Heart right ventricle (tissue), 16 donors: ENCODE measurements at regions not wholly inside any gene's neighbourhood (a gene's known extent, or its start where the extent isn't known, plus 50 kb on each side); places are given as distances from the start of the nearest gene placed in this dataset.

Experiments
- ATAC-seq, 8 donors: fragments of 200-7000 bp; cut with Tn5 transposase; one replicate each; pipeline ENCODE4 v1.9.1; 2020; ENCODE audit warnings: mild to moderate bottlenecking in 8 of 8, moderate library complexity in 8 of 8, moderate number of reproducible peaks in 1 of 8
- DNase-seq, 2 donors: peaks; one replicate each; pipeline ENCODE4 v3.0.0-alpha.2; 2020
- H3K27ac ChIP-seq, 10 donors: fragments of 200-600 bp; sonication (generic) in 2 of 10; one replicate each; pipeline versions ENCODE4 v1.5.0 to v1.8.0; 2020 to 2022; ENCODE audit warnings: mild to moderate bottlenecking in 3 of 10
- H3K27me3 ChIP-seq, 7 donors: fragments of 200-600 bp; one replicate each; pipeline ENCODE4 v1.8.0; 2021 to 2022; ENCODE audit warnings: mild to moderate bottlenecking in 2 of 7
- H3K36me3 ChIP-seq, 9 donors: fragments of 200-600 bp; sonication (generic) in 1 of 9; one replicate each; pipeline versions ENCODE4 v1.5.0 to v1.8.0; 2020 to 2022; ENCODE audit warnings: mild to moderate bottlenecking in 2 of 9
- H3K4me1 ChIP-seq, 9 donors: fragments of 200-600 bp; sonication (generic) in 1 of 9; one replicate each; pipeline versions ENCODE4 v1.5.0 to v1.8.0; 2020 to 2022; ENCODE audit warnings: mild to moderate bottlenecking in 4 of 9
- H3K4me3 ChIP-seq, 10 donors: fragments of 200-600 bp; sonication (generic) in 2 of 10; one replicate each; pipeline versions ENCODE4 v1.5.0 to v1.8.0; 2020 to 2022; ENCODE audit warnings: mild to moderate bottlenecking in 7 of 10, moderate library complexity in 2 of 10
- H3K9me3 ChIP-seq, 11 donors: fragments of 200-600 bp in 10 of 11; sonication (generic) in 2 of 11; one replicate each; pipeline versions ENCODE4 v1.5.0 to v1.8.0; 2013 to 2022; ENCODE audit warnings: mild to moderate bottlenecking in 2 of 11, control low read depth in 1 of 11, moderate library complexity in 1 of 11
- WGBS, 2 donors: extraction: QIAGEN DNeasy Blood & Tissue Kit; methylation state at CpG; one replicate each; pipeline ENCODE4 v1.1.7; 2013; ENCODE audit warnings: inconsistent platforms in 1 of 2; 5-methylcytosine and 5-hydroxymethylcytosine counted together
- intact Hi-C, 10 donors: fragments of 100-400 bp; cut with DNase I; formaldehyde crosslinking; loops; one replicate each; pipeline versions ENCODE4 v1.11.1 to v1.14.2; 2022
- TF ChIP-seq, protein P1 (sequence below), 9 donors: fragments of 200-600 bp; sonication (generic) in 2 of 9; IDR thresholded peaks; one replicate each; pipeline versions ENCODE4 v1.5.0 to v1.8.0; 2021 to 2022; ENCODE audit warnings: antibody characterized with exemption in 9 of 9, mild to moderate bottlenecking in 5 of 9, moderate library complexity in 1 of 9
- donor health status: Arrhythmogenic right ventricular cardiomyopathy.
- donor health status: ischemic (EF 13 %, LVEDD 7.1; RV severe dilation, severe dysfunction).
- donor health status: healthy with polysubstance abuse.
- donor health status: DM: no; HTN: yes; CAD: no.
- donor health status: DM: no; HTN: no; CAD: no.
- donor health status: ischemic (EF 25% LVEDD 6.9; RV normal size, moderate dysfunction).
- donor health status: ischemic (EF 25% LVEDD 5.7; RV mildly dilated, moderate dysfunction).
- donor health status: healthy.
- donor health status: DM: yes; HTN: yes; CAD: no.
- donor health status: Ischemic cardiomyopathy.
- donor health status: ischemic (EF 35%, LVEDD 5.7; RV mildly dilated, moderate dysfunction).
- donor health status: nonischemic (EF 11% LVEDD 7.7; RV severe dilation, severe dysfunction).
- donor health status: DM: yes; HTN: yes; CAD: no.
- donor health status: PGD.
- donor health status: ischemic (EF 29% LVEDD 5.4; RV normal size, mild dysfunction).
- donor health status: nonischemic (EF 23%, LVEDD 6.1; RV moderate dilation, normal function).

GRCh38 chr19:30286378-30286777, 85.8 kb upstream of the ZNF536 start:
- ATAC-seq (no peak), DNase-seq (no peak)
- intact Hi-C loops: no loop called here
- TF ChIP-seq, protein P1, sequence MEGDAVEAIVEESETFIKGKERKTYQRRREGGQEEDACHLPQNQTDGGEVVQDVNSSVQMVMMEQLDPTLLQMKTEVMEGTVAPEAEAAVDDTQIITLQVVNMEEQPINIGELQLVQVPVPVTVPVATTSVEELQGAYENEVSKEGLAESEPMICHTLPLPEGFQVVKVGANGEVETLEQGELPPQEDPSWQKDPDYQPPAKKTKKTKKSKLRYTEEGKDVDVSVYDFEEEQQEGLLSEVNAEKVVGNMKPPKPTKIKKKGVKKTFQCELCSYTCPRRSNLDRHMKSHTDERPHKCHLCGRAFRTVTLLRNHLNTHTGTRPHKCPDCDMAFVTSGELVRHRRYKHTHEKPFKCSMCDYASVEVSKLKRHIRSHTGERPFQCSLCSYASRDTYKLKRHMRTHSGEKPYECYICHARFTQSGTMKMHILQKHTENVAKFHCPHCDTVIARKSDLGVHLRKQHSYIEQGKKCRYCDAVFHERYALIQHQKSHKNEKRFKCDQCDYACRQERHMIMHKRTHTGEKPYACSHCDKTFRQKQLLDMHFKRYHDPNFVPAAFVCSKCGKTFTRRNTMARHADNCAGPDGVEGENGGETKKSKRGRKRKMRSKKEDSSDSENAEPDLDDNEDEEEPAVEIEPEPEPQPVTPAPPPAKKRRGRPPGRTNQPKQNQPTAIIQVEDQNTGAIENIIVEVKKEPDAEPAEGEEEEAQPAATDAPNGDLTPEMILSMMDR (IDR thresholded peaks at IDR 0.05): no peak
- 77 to 80% methylated on average over 3 of the region's 3 CpGs for WGBS, 2 donors
- Histone ChIP-seq H3K4me1 (no peaks in the 10 kb centered on the region), H3K9me3 (peaks cover 0 to 6% (median 0%) of the 10 kb centered on the region in 11 donors), H3K36me3 (no peaks in the 10 kb centered on the region), H3K27me3 (peaks cover 0 to 9% (median 0%) of the 10 kb centered on the region in 7 donors), H3K4me3 (no peak overlapping the region), H3K27ac (no peak overlapping the region)

- Histone ChIP-seq H3K4me1 (no peaks in the 10 kb centered on the region), H3K27ac (no peak overlapping the region), H3K27me3 (peaks cover 0 to 3% (median 0%) of the 10 kb centered on the region in 7 donors), H3K4me3 (no peak overlapping the region), H3K9me3 (peaks cover 0 to 6% (median 0%) of the 10 kb centered on the region in 11 donors), H3K36me3 (no peaks in the 10 kb centered on the region)
- intact Hi-C loops: no loop called here
- TF ChIP-seq, protein P1 (IDR thresholded peaks at IDR 0.05): no peak
- ATAC-seq (no peak), DNase-seq (no peak)
- 90 to 92% methylated on average over 2 of the region's 2 CpGs for WGBS, 2 donors
Observed at GRCh38 chr19:30287259-30287658, 84.9 kb upstream of the ZNF536 start.

DNA sequence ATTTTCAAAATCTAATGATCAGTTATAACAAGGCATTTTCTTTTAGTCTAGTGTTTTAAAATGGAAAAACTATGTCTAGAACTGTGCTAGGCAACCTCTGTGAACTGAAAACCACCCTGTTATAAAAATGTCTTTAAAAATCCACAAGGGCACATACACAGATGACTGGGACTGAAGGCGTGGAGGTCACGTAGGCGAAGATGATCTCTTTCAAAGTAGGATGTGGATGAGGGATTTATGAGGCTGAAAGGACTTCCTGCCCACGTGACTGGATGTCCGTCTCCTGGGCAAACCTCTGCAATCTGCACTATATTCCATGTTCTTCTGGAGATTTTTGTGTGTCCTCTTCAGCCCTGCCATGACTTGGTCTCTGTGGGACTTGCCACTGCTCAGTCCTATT, 84.2 kb upstream of the ZNF536 start:
- TF ChIP-seq, protein P1 (IDR thresholded peaks at IDR 0.05): no peak
- Histone ChIP-seq H3K4me1 (no peaks in the 10 kb centered on the region), H3K27ac (no peak overlapping the region), H3K36me3 (no peaks in the 10 kb centered on the region), H3K9me3 (peaks cover 0 to 6% (median 0%) of the 10 kb centered on the region in 11 donors), H3K4me3 (no peak overlapping the region), H3K27me3 (no peaks in the 10 kb centered on the region)
- ATAC-seq (no peak), DNase-seq (no peak)
- intact Hi-C loops: no loop called here
- 85 to 86% methylated on average over 5 of the region's 5 CpGs for whole genome bisulfite sequencing, 2 donors

DNA sequence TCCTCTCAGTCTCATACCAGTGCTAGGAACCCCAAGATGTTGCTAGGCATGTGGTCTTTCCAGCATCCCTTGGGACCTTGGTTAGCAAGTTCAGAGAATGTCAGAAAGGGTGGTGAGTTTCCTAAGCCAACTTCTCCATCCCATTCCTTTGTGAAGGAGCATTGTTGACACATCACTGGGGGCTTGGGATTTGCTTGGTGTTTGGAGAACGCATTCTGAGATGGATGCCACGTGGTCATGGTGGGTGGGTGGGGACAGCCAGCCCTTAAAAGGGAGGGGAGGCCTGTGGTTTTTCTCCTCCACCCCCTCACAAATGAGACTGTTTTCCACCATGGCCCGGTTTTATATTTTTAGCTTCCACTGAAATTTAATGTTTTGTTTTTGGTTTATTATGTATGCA, 83.3 kb upstream of the ZNF536 start:
- Histone ChIP-seq H3K9me3 (peaks cover 0 to 6% (median 0%) of the 10 kb centered on the region in 11 donors), H3K4me1 (no peaks in the 10 kb centered on the region), H3K27me3 (no peaks in the 10 kb centered on the region), H3K27ac (no peak overlapping the region), H3K4me3 (no peak overlapping the region), H3K36me3 (no peaks in the 10 kb centered on the region)
- TF ChIP-seq, protein P1 (IDR thresholded peaks at IDR 0.05): no peak
- DNase-seq (no peak), ATAC-seq (no peak)
- 65 to 80% methylated on average over 3 of the region's 3 CpGs for WGBS, 2 donors
- intact Hi-C loops: no loop called here
